Kidney (tissue), 13 donors: ENCODE measurements at regions not wholly inside any gene's neighbourhood (a gene's known extent, or its start where the extent isn't known, plus 50 kb on each side); places are given as distances from the start of the nearest gene placed in this dataset.

Experiments
- DNase-seq, 5 donors: peaks; one replicate each; pipeline ENCODE4 v3.0.0-alpha.2; 2013 to 2020
- FAIRE-seq: peaks from 2 replicates; lab custom pipeline; 2012; peaks lifted over from hg19 to GRCh38; lab: Jason Lieb, UNC
- H3K27ac ChIP-seq, 2 donors: one replicate each; pipeline ENCODE4 v1.7.0; 2013; ENCODE audit warnings: low read depth in 2 of 2, low read length in 2 of 2, inconsistent platforms in 1 of 2
- H3K27me3 ChIP-seq: one replicate; pipeline ENCODE4 v1.7.1; 2013; ENCODE audit warnings: low read length, inconsistent platforms; ENCODE audit not compliant: control insufficient read depth, insufficient read depth
- H3K36me3 ChIP-seq, 3 donors: one replicate each; pipeline versions ENCODE4 v1.7.0 to v1.7.1; 2013; ENCODE audit warnings: low read length in 3 of 3, control low read depth in 1 of 3, inconsistent platforms in 1 of 3; ENCODE audit not compliant: insufficient read depth in 3 of 3, control insufficient read depth in 2 of 3
- H3K4me1 ChIP-seq, 3 donors: one replicate each; pipeline versions ENCODE4 v1.7.0 to v1.7.1; 2013; ENCODE audit warnings: low read length in 3 of 3, inconsistent platforms in 1 of 3, low read depth in 1 of 3; ENCODE audit not compliant: control insufficient read depth in 2 of 3, insufficient read depth in 2 of 3
- H3K4me3 ChIP-seq, 3 donors: one replicate each; pipeline versions ENCODE4 v1.7.0 to v1.8.1; 2013; ENCODE audit warnings: low read length in 3 of 3, control low read depth in 1 of 3, inconsistent platforms in 1 of 3
- H3K9ac ChIP-seq, 3 donors: one replicate each; pipeline versions ENCODE4 v1.7.0 to v1.7.1; 2013; ENCODE audit warnings: low read length in 3 of 3, control low read depth in 1 of 3, inconsistent platforms in 1 of 3
- H3K9me3 ChIP-seq, 3 donors: one replicate each; pipeline versions ENCODE4 v1.7.0 to v1.7.1; 2013; ENCODE audit warnings: low read length in 3 of 3, control low read depth in 1 of 3, inconsistent platforms in 1 of 3; ENCODE audit not compliant: control insufficient read depth in 2 of 3, insufficient read depth in 1 of 3
- intact Hi-C: fragments of 100-400 bp; cut with DNase I; formaldehyde crosslinking; loops from one replicate; pipeline ENCODE4 v1.11.1; 2022
- TF ChIP-seq, protein P1 (sequence below): IDR thresholded peaks from 3 replicates; pipeline ENCODE4 v1.5.1; 2012; ENCODE audit warnings: mild to moderate bottlenecking, moderate library complexity, borderline replicate concordance; ENCODE audit not compliant: insufficient read depth; ENCODE audit errors: extremely low read depth
- donor health status: control.
- donor health status: control.
- donor health status: control.
- donor health status: control.
- donor health status: control.
- donor health status: DM: yes; HTN: yes; CAD: no.
- donor health status: Normal renal cell carcinoma (clear cell type).

DNA sequence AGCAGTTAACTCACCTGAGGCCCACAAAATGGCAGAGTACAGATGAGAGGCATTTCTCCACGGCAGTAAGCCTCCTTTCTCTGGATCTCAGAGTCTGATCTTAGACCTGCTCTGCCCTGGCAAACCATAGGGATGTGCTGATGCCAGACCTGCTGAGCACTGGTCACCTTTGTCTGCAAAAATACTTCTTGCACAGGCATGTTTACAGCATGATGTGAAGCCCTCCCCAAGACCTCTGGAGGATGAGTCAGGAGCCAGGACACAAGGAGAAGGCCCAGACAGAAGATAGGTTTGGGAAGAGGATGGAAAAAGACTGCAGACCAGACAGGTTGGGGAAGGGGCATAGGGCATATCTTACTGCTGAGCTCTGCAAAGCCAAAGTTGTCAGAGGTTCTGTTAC is 426.6 kb downstream of the PMP22 start:
- Histone ChIP-seq H3K27ac (no peak overlapping the region), H3K4me3 (no peak overlapping the region), H3K27me3 (no peaks in the 10 kb centered on the region), H3K9ac (no peak overlapping the region), H3K36me3 (no peaks in the 10 kb centered on the region), H3K4me1 (no peaks in the 10 kb centered on the region), H3K9me3 (peaks cover 0 to 5% (median 0%) of the 10 kb centered on the region in 3 donors)
- intact Hi-C loops: no loop called here
- TF ChIP-seq, protein P1, sequence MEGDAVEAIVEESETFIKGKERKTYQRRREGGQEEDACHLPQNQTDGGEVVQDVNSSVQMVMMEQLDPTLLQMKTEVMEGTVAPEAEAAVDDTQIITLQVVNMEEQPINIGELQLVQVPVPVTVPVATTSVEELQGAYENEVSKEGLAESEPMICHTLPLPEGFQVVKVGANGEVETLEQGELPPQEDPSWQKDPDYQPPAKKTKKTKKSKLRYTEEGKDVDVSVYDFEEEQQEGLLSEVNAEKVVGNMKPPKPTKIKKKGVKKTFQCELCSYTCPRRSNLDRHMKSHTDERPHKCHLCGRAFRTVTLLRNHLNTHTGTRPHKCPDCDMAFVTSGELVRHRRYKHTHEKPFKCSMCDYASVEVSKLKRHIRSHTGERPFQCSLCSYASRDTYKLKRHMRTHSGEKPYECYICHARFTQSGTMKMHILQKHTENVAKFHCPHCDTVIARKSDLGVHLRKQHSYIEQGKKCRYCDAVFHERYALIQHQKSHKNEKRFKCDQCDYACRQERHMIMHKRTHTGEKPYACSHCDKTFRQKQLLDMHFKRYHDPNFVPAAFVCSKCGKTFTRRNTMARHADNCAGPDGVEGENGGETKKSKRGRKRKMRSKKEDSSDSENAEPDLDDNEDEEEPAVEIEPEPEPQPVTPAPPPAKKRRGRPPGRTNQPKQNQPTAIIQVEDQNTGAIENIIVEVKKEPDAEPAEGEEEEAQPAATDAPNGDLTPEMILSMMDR: no peak
- FAIRE-seq (no peak), DNase-seq (no peak)

DNA sequence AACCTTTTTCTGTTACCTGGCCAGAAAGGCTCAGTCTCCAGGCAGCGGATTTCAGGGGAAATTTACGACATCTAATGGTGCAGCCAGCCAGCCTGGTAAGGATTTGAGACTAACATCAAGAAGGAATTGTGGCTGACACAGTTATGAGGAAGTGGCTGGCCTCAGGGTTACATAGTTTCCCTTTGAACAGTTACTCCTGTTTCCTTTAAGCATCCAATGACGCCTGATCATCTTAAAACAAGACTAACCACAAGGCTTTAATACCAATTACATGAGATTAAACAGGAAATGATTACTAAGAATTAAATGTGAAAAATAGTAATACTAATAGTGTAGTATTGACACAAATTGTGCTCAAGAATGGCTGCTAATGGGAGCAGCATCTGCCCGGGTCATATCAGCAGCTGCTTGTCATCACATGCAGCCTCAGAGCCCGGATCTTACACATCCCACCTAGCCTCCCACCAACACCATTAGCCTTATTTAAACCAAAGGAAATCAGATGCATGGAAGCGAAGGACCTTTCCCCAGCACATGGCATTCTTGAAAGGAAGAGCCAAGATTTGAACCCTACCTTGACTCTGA is 431.8 kb downstream of the PMP22 start:
- no peak overlapping the region for H3K9ac ChIP-seq
- intact Hi-C loops: no loop called here
- peak in 2 of 5 donors; percentile 25 to 34 for DNase-seq
- no peaks in the 10 kb centered on the region for H3K36me3 ChIP-seq
- FAIRE-seq: no peak
- no peaks in the 10 kb centered on the region for H3K4me1 ChIP-seq
- H3K27me3 ChIP-seq: no peaks in the 10 kb centered on the region
- no peak overlapping the region for H3K27ac ChIP-seq
- H3K4me3 ChIP-seq: no peak overlapping the region
- peaks cover 0 to 5% (median 0%) of the 10 kb centered on the region in 3 donors for H3K9me3 ChIP-seq
- TF ChIP-seq, protein P1: no peak

DNA sequence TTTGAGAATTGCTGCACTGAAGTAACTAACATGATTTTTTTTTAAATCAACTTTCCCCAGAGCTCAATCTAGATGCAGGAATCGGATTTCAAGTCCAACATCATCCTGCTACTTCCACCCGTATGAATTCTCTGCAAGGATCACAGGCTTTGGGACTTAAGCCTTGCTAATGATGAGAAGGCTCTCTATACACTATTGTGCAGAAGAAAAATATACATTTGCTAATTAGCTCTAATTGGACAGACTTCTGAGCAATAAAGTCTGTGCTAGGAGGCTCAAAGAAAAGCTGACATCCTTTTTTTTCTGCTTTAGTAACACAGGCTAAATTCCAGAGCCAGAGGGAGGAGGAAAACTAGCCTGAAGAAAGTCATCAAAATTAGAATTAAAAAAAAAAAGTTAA is 433.6 kb downstream of the PMP22 start:
- Histone ChIP-seq H3K4me1 (peaks cover 0 to 4% (median 0%) of the 10 kb centered on the region in 3 donors), H3K27me3 (no peaks in the 10 kb centered on the region), H3K36me3 (no peaks in the 10 kb centered on the region), H3K9ac (no peak overlapping the region), H3K9me3 (peaks cover 0 to 5% (median 0%) of the 10 kb centered on the region in 3 donors), H3K27ac (no peak overlapping the region), H3K4me3 (no peak overlapping the region)
- TF ChIP-seq, protein P1: no peak
- FAIRE-seq (no peak), DNase-seq (no peak)
- intact Hi-C loops: no loop called here
